T-helper 22 cell (primary cell): ENCODE measurements at regions not wholly inside any gene's neighbourhood (a gene's known extent, or its start where the extent isn't known, plus 50 kb on each side); places are given as distances from the start of the nearest gene placed in this dataset.
"Not testable (repeated sequence)": the region's sequence is repeated elsewhere in the genome, so short reads cannot be mapped to it uniquely, and the experiment has no call there.

Experiments
- DNase-seq: peaks from one replicate; pipeline ENCODE4 v3.0.0-alpha.2; 2020; ENCODE audit warnings: low read depth

DNA sequence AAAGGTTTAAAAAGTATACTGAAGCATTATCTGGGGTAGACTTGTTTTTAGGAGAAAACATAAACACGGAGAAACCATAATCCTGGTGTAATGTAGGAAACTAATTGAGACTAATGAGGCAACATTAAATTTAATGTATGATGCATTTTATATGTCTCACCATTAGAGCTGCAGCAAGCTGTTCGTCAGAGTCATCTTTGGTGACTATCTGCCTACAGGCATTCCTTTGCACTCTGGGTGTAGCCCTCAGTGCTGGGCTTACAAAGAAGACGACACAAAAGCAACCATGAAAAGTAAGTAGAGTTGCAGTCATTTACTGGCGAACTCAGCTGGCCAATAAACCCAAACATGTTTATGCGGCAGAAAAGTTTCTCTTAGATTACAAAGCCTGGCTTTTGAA lies 415.3 kb upstream of the ZEB2 start:
- no peak for DNase-seq

DNA sequence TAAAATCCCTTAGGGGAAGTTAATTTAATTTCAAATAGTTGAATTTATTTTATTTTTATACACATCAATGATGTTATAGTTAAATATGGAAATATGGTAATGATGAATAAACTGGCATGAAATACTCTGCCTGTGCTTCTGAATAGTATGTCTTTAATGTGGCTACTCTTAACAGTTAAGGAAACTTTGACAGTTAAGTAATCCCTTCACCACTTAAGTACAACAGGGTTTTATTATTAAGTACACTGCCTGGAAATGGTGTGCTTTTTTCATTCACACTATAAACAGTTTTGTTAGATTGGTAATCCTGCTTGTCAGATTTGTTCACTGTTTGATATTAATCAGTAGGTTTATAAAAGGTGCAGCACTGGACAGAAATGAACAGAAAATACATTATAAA lies 412.0 kb upstream of the ZEB2 start:
- DNase-seq, result no peak

DNA sequence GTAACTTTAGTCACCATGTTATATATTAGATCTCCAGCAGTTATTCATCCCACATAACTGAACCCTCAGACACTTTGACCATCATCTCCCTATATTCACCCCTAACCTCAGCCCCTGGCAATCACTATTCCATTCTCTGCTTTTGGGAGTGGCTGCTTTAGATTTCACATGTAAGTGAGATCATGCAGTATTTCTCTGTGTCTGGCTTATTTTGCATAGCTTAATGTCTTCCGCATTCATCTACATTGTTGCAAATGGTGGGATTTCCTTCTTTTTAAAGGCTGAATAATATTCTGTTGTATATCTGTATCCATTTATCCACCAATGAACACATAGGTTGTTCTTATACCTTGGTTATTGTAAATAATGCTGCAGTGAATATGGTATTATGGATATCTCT lies 411.6 kb upstream of the ZEB2 start:
- DNase-seq, result no peak

GRCh38 chr2:144927429-144927828 lies 407.5 kb upstream of the ZEB2 start:
- DNase-seq, result no peak

DNA sequence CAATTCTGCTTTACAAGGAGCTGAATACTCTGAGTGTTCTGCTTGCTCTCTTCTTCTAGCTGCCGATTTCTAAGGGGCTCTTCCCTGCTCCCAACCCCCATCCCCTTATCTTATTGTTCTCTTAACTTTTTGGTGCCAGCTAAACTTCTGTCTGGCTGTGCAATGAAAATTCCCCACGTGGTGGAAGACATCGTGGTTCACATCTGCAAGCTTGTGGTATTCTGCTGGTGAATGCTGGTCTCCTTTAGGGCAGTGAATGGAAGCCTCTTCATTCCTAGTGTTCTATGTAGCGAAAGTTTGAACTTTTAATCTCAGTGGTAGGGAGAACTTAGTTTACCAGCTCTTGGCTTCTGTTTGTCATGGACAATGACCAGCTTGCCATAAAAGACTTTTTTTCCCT lies 406.0 kb upstream of the ZEB2 start:
- DNase-seq, result no peak

- no peak for DNase-seq
These were observed 404.9 kb upstream of the ZEB2 start for GRCh38 chr2:144924827-144925226.

DNA sequence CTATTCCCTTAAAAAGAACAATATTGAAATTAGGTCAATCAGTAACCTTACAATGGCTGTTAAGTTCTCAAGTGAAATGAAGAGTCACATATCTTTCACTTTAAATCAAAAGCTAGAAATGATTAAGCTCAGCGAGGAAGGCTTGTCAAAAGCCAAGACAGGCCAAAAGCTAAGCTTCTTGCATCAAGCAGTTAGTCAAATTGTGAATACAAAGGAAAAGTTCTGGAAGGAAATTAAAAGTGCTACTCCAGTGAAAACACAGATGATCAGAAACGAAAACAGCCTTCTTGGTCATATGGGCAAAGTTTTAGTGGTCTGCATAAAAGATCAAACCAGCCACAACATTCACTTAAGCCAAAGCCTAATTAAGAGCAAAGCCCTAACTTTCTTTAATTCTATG lies 402.6 kb upstream of the ZEB2 start:
- no peak for DNase-seq

GRCh38 chr2:144920755-144921530 lies 401.0 kb upstream of the ZEB2 start:
- DNase-seq, result no peak

DNA sequence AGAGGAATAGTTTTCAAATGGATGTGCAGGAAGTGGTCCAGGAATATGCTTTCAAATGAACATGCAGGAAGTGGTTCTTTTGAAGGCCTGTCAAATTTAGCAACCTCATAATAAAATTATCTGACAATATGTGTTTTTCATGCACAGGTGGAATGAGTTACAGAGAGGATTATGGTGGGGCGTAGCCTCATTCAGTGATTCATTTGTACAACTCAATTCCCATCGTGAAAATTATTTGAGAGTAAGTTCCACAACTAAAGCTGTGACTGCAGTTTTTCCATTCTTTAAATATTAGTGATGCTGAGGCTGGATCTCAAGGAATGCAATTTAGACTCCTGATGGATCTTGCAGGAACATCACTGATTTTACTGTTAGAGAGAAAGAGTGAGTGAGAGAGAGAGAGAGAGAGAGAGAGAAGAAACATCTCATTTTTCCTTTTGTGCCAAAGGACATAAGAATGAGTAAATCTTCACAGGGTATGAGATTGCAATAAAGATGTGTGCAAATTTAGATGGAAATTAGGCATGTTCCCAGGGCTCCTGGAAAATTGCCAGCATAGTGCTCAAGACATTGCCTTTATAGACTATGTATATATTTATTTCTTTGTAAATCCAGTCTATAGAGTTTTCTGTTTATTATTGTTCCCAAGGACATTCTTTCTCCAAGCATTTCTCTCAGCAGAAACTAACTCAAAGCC lies 394.9 kb upstream of the ZEB2 start:
- no peak for DNase-seq

- DNase-seq, result no peak
These were observed 394.2 kb upstream of the ZEB2 start for GRCh38 chr2:144914113-144914512.

DNA sequence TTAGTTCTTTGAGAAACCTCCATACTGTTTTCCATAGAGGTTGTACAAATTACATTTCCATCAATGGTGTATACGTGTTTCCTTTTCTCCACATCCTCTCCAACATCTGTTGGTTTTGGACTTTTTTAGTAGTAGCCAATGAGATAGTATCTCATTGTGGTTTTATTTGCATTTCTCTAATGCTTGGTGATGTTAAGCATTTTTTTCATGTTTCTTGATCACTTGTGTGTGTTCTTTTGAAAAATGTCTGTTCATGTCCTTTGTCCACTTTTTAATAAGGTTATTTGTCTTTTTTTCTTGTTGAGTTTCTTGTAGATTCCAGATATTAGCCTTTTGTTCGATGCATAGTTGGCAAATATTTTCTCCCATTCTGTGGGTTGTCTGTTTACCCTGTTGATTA lies 392.3 kb upstream of the ZEB2 start:
- no peak for DNase-seq

GRCh38 chr2:144905956-144906355 lies 386.0 kb upstream of the ZEB2 start:
- DNase-seq, result no peak

GRCh38 chr2:144904612-144905011 lies 384.7 kb upstream of the ZEB2 start:
- no peak for DNase-seq

DNA sequence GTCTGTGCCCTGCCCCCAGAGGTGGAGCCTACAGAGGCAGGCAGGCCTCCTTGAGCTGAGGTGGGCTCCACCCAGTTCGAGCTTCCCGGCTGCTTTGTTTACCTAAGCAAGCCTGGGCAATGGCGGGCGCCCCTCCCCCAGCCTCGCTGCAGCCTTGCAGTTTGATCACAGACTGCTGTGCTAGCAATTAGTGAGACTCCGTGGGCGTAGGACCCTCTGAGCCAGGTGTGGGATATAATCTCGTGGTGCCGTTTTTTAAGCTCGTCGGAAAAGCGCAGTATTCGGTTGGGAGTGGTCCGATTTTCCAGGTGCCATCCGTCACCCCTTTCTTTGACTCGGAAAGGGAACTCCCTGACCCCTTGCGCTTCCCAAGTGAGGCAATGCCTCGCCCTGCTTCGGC lies 383.1 kb upstream of the ZEB2 start:
- DNase-seq, result not testable (repeated sequence)

GRCh38 chr2:144901386-144901785 lies 381.5 kb upstream of the ZEB2 start:
- not testable (repeated sequence) for DNase-seq

GRCh38 chr2:144896341-144896740 lies 376.4 kb upstream of the ZEB2 start:
- no peak for DNase-seq

GRCh38 chr2:144894612-144895599 lies 375.0 kb upstream of the ZEB2 start:
- no peak for DNase-seq

DNA sequence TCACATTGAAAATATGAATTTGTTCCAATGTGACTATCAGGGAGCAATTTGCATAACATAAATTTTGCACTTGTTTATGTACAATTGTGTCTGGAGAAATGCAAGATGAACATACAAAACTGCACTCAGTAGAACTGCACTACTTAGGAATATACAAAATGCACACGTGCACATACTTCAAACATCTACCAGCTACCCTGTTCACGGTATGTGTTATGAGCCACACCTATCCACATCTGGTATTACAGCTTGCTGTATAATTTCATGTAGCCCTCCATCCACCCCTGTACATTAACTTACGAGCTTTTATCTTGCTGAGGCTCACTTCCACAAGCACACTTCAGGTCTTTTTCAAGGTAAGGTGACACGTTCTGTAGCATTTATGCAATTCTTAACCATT lies 373.5 kb upstream of the ZEB2 start:
- DNase-seq, result no peak

GRCh38 chr2:144890828-144891227 lies 370.9 kb upstream of the ZEB2 start:
- DNase-seq, result no peak

GRCh38 chr2:144889348-144889747 lies 369.4 kb upstream of the ZEB2 start:
- DNase-seq, result no peak

DNA sequence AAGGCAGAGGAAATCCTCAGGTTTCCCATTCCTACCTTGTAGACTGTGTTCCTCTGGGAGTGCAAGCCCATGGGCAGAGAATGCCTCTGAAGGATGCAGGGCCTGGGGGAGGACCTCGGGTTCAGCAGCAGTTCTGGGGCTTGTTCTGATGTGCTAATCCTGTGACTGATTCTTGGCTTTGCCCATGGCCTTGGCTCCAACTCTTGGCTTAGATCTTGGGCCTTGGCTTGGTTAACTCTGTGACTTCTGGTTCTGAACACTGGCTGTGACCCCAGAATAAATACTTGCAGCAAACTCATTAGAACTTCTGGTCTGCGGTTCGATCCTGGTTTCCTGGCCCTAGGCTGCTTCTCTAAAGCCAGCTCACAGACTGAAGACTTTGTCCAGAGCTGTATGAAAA lies 366.9 kb upstream of the ZEB2 start:
- DNase-seq, result no peak

DNA sequence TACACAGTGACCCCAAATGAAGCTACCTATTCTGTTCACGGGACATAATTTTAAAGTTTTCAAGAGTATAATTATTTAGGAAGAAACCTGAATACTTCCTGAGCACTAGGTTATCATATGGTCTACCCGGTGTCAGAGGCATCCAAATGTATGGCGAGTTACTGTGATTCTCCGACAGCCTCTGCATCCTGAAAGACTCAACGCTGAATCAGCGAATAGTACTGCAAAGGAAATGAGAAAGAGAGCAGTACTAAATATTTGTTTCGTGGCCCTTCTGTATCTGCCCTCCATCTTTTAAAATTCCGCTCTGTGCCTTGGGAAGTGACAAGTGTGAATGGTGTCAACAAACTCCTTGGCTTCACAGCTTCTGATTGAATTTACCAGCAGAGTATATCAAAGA lies 358.0 kb upstream of the ZEB2 start:
- no peak for DNase-seq

DNA sequence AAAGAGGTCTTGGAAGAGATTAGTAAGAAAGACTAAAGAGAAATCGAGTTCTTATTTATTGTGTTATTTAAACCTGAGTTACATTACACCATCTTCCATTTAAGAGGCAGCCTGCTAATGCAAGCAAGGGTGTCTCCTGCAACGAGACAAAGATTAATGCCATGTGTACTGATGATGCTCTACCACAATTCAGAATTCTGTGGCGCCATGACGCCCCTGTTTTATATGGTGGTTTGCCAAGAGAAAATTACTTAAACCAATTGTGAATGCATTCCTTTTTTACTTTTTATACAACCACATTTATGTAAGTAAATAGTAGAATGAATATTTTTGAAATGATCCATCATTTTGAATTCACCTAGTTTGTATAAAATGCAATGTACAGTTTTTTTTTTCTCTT lies 356.1 kb upstream of the ZEB2 start:
- no peak for DNase-seq
